OCI-LY7 (cell line): ENCODE measurements at regions not wholly inside any gene's neighbourhood (a gene's known extent, or its start where the extent isn't known, plus 50 kb on each side); places are given as distances from the start of the nearest gene placed in this dataset.

Experiments
- BruUV-seq: library from RNA; stranded (reverse); fragments of 400-500 nt; replicated peaks from 2 replicates; lab custom pipeline; 2021; lab: Mats Ljungman, UMichigan
- CTCF ChIA-PET: fragments of 300-600 bp; sonication (Branson Sonifier 250); formaldehyde crosslinking; loops from one replicate; lab custom pipeline; 2022; ENCODE audit warnings: antibody characterized with exemption; ENCODE audit not compliant: unreplicated experiment; lab: Charles Lee
- POLR2A ChIA-PET: fragments of 300-600 bp; sonication (Branson Sonifier 250); formaldehyde crosslinking; loops from one replicate; lab custom pipeline; 2022; ENCODE audit warnings: antibody characterized with exemption; lab: Charles Lee
- DNase-seq: peaks from one replicate; pipeline ENCODE4 v3.0.0-alpha.2; 2015; ENCODE audit warnings: low spot score
- H2AFZ ChIP-seq: fragments of 200-600 bp; sonication (generic), shearing (Covaris generic); 2 replicates; pipeline ENCODE4 v1.6.1; 2014; ENCODE audit warnings: mild to moderate bottlenecking, antibody characterized with exemption, low read length, moderate library complexity
- H3K27ac ChIP-seq: fragments of 200-600 bp; sonication (generic); 2 replicates; pipeline ENCODE4 v1.5.1; 2014; ENCODE audit warnings: mixed run types, low read depth, mild to moderate bottlenecking, moderate library complexity, low read length, inconsistent platforms; ENCODE audit not compliant: poor library complexity, severe bottlenecking
- H3K36me3 ChIP-seq: fragments of 200-600 bp; sonication (generic); 2 replicates; pipeline ENCODE4 v1.6.1; 2014; ENCODE audit warnings: mild to moderate bottlenecking, antibody characterized with exemption, low read length, moderate library complexity, mixed read lengths; ENCODE audit not compliant: insufficient read depth
- H3K4me1 ChIP-seq: fragments of 200-600 bp; sonication (generic); 2 replicates; pipeline ENCODE4 v1.5.1; 2014; ENCODE audit warnings: mild to moderate bottlenecking, low read length; ENCODE audit not compliant: insufficient read depth, poor library complexity, severe bottlenecking
- H3K4me2 ChIP-seq: fragments of 200-600 bp; sonication (generic); 2 replicates; pipeline ENCODE4 v1.6.1; 2014; ENCODE audit warnings: mild to moderate bottlenecking, low read length
- H3K4me3 ChIP-seq: fragments of 200-600 bp; sonication (generic); 2 replicates; pipeline ENCODE4 v1.5.1; 2014; ENCODE audit warnings: mild to moderate bottlenecking, low read depth, low read length; ENCODE audit not compliant: poor library complexity, severe bottlenecking
- H3K79me2 ChIP-seq: fragments of 200-600 bp; sonication (generic); 2 replicates; pipeline ENCODE4 v1.6.1; 2016; ENCODE audit warnings: low read depth, mild to moderate bottlenecking, low read length, moderate library complexity, mixed read lengths; ENCODE audit not compliant: insufficient read depth
- H3K9me2 ChIP-seq: fragments of 200-600 bp; sonication (generic); 2 replicates; pipeline ENCODE4 v1.6.1; 2016; ENCODE audit warnings: mild to moderate bottlenecking, low read length, mixed read lengths; ENCODE audit not compliant: insufficient read depth
- H3K9me3 ChIP-seq: fragments of 200-600 bp; sonication (generic); 2 replicates; pipeline ENCODE4 v1.6.1; 2014; ENCODE audit warnings: mild to moderate bottlenecking, mixed run types, low read length, mixed read lengths
- H4K20me1 ChIP-seq: fragments of 200-600 bp; sonication (generic); 2 replicates; pipeline ENCODE4 v1.6.1; 2014; ENCODE audit warnings: mild to moderate bottlenecking, antibody characterized with exemption, low read length, moderate library complexity, mixed read lengths; ENCODE audit not compliant: insufficient read depth
- CTCF ChIP-seq: fragments of 200-600 bp; sonication (generic); conservative IDR thresholded peaks from 2 replicates; pipeline ENCODE4 v1.5.1; 2014; ENCODE audit warnings: mild to moderate bottlenecking, antibody characterized with exemption, low read length, moderate library complexity, mixed read lengths
- EZH2phosphoT487 ChIP-seq: fragments of 200-600 bp; sonication (generic); IDR thresholded peaks from 2 replicates; pipeline ENCODE4 v1.6.1; 2018; ENCODE audit warnings: low read depth, borderline replicate concordance, mild to moderate bottlenecking, mixed run types, antibody characterized with exemption, low read length, moderate library complexity, mixed read lengths
- intact Hi-C: fragments of 100-400 bp; cut with micrococcal nuclease; formaldehyde crosslinking; loops from one replicate; pipeline ENCODE4 v1.10.0; 2022; ENCODE audit not compliant: unreplicated experiment

- DNase-seq, result no peak
- POLR2A ChIA-PET, result no interaction called here
- no peaks in the 10 kb centered on the region for H3K9me2 ChIP-seq
- no peak overlapping the region for H3K4me2 ChIP-seq
- H4K20me1 ChIP-seq, result no peaks in the 10 kb centered on the region
- no peaks in the 10 kb centered on the region for H3K36me3 ChIP-seq
- TF ChIP-seq EZH2phosphoT487, result no peak
- TF ChIP-seq CTCF, result no peak
- no peaks in the 10 kb centered on the region for H3K79me2 ChIP-seq
- intact Hi-C loops, result no loop called here
- H3K27ac ChIP-seq, result no peak overlapping the region
- CTCF ChIA-PET, result no interaction called here
- no peak overlapping the region for H3K4me3 ChIP-seq
- no TSS peak for BruUV-seq
- H3K9me3 ChIP-seq, result no peaks in the 10 kb centered on the region
- H2AFZ ChIP-seq, result no peak overlapping the region
- no peaks in the 10 kb centered on the region for H3K4me1 ChIP-seq
These were observed 176.3 kb downstream of the INHBB start for GRCh38 chr2:120522151-120522751.

- BruUV-seq, result no TSS peak
- ChIA-PET POLR2A (no interaction called here), CTCF (no interaction called here)
- H3K79me2 ChIP-seq, result no peaks in the 10 kb centered on the region
- no peak overlapping the region for H3K4me2 ChIP-seq
- H3K36me3 ChIP-seq, result no peaks in the 10 kb centered on the region
- no peak overlapping the region for H3K27ac ChIP-seq
- H4K20me1 ChIP-seq, result no peaks in the 10 kb centered on the region
- no peaks in the 10 kb centered on the region for H3K9me2 ChIP-seq
- no peak overlapping the region for H2AFZ ChIP-seq
- no peak for TF ChIP-seq CTCF
- no peak for TF ChIP-seq EZH2phosphoT487
- no peak overlapping the region for H3K4me3 ChIP-seq
- H3K4me1 ChIP-seq, result no peaks in the 10 kb centered on the region
- no peaks in the 10 kb centered on the region for H3K9me3 ChIP-seq
- no peak for DNase-seq
- intact Hi-C loops, result no loop called here
These were observed 177.8 kb downstream of the INHBB start for GRCh38 chr2:120523766-120524165.

- intact Hi-C loops, result no loop called here
- CTCF ChIA-PET, result no interaction called here
- POLR2A ChIA-PET, result no interaction called here
These were observed 178.2 kb downstream of the INHBB start for GRCh38 chr2:120524174-120524573.

More at GRCh38 chr2:120524174-120524573, 178.2 kb downstream of the INHBB start:
- H3K9me2 ChIP-seq, result no peaks in the 10 kb centered on the region
- no peaks in the 10 kb centered on the region for H3K79me2 ChIP-seq
- no peak overlapping the region for H3K4me2 ChIP-seq
- no TSS peak for BruUV-seq
- H3K9me3 ChIP-seq, result no peaks in the 10 kb centered on the region
- H2AFZ ChIP-seq, result no peak overlapping the region
- H3K36me3 ChIP-seq, result no peaks in the 10 kb centered on the region
- no peaks in the 10 kb centered on the region for H3K4me1 ChIP-seq
- H3K27ac ChIP-seq, result no peak overlapping the region
- DNase-seq, result no peak
- TF ChIP-seq CTCF, result no peak
- no peak for TF ChIP-seq EZH2phosphoT487
- H3K4me3 ChIP-seq, result no peak overlapping the region
- no peaks in the 10 kb centered on the region for H4K20me1 ChIP-seq
